Mammary epithelial cell (primary cell): ENCODE measurements at regions not wholly inside any gene's neighbourhood (a gene's known extent, or its start where the extent isn't known, plus 50 kb on each side); places are given as distances from the start of the nearest gene placed in this dataset.

ENCODE experiments used
- CTCF ChIP-seq, 2 donors: IDR thresholded peaks in 1 of 2; conservative IDR thresholded peaks in 1 of 2; 2 replicates each; pipeline ENCODE4 v1.5.1; 2011 to 2012; ENCODE audit warnings: inconsistent platforms in 2 of 2, low read length in 2 of 2, mild to moderate bottlenecking in 2 of 2, control low read depth in 1 of 2, low read depth in 1 of 2; ENCODE audit not compliant: insufficient read depth in 1 of 2; ENCODE audit errors: extremely low read depth in 1 of 2
- EZH2 ChIP-seq: IDR thresholded peaks from 2 replicates; pipeline ENCODE4 v1.6.1; 2012; ENCODE audit warnings: low read length, inconsistent platforms, borderline replicate concordance

DNA sequence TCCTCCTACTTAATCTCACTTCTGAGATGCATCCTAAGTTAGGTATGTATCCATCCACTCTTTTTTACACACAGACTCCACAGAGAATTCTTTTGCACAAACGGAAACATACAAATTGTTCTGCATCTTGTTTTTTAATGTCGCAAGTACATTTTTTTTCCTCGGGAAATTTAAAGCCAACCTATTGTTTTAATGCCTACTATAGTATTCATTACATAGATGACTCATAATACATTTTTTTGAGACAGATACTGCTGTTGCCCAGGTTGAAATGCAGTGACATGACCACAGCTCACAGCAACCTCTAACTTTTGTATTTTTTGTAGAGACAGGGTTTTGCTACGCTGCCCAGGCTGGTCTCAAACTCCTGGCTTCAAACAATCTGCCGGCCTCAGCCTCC lies 90.8 kb upstream of the TMEM45B start:
- TF ChIP-seq CTCF (conservative IDR thresholded peaks at IDR 0.05 in 1 of 2, IDR thresholded peaks at IDR 0.05 in 1 of 2; ENCODE audit: extremely low read depth in 1 of 2, insufficient read depth in 1 of 2, low read depth in 1 of 2, low read length in 2 of 2) = no peak
- no peak for TF ChIP-seq EZH2
